ENCODE measurements at regions not wholly inside any gene's neighbourhood (a gene's known extent, or its start where the extent isn't known, plus 50 kb on each side); places are given as distances from the start of the nearest gene placed in this dataset.

DNA sequence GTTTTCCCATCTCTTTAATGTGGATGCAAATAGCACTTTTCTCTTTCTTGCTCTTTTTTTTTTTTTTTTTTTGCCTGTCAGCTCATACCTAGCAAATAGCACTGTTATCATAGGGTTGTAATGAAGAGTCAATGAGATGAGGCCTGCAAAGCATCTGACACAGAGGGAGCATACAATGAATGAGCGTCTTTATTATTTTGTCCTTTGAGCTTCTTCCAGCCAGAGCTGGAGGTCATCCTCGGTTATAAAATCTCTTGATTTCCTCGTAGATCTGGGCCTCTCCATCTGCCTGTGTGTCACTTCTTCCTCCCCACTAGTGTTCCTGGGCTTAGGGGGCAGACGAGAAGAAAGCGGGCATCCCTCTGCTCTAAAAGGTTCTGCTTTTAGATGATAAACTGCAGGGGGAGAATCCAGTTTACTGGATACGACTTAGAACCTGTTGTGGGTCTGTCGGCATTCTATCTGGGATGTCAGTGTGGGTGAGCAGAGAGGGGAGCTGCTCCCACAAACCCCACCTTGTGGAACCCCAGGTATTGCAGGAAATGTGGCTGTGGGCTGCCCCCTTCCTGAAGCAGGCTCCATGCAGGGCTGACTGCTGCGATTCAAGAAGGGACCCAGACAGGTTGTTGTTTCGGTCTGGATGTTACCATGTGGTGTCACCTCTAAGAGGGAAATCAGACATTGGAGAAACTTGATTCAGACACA is 135.8 kb upstream of the GPR26 start (continued):
- no peak for TF ChIP-seq REPIN1 (CRISPR knock-in tag; IDR thresholded peaks at IDR 0.05; ENCODE audit: borderline replicate concordance, low read depth)

DNA sequence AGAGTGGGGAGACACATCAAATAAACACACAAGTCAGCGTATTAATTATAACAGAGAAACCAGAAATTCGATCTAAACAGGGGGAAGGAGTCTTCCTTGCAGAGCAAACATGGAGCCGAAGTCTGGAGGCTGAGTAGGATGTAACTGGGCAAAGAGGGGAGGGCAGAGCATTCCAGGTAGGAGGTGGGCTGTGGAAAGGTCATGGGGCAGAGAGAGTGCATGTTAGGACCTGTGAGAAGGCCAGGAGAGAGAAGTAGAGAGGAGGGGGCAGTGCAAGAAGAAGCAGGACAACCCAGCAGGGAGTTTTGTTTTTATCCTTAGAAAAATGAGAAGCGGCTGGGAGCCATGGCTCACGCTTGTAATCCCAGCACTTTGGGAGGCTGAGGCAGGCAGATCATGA is 130.8 kb upstream of the GPR26 start:
- WGBS (ENCODE audit: low lambda C conversion rate): 49% methylated on average over 5 of the region's 5 CpGs

More for the DNA sequence above, 130.8 kb upstream of the GPR26 start:
- ATAC-seq (no peak), FAIRE-seq (no peak), DNase-seq (ENCODE audit: low spot score) (no peak)
- no peak overlapping the region for H2AFZ ChIP-seq (ENCODE audit: low read length)
- no TSS peak for BruUV-seq (replicated peaks)
- no peak overlapping the region for H3K9ac ChIP-seq (ENCODE audit: insufficient read depth, low read depth, low read length)
- H3K9me3 ChIP-seq (ENCODE audit: low read length): no peaks in the 10 kb centered on the region
- H3K27me3 ChIP-seq (ENCODE audit: control insufficient read depth in 1 of 2, insufficient read depth in 2 of 2, low read length in 2 of 2): no peaks in the 10 kb centered on the region; a peak in 2 of 5 replicates
- intact Hi-C loops (cut with micrococcal nuclease; ENCODE audit: unreplicated experiment) (no loop called here), in situ Hi-C loops (cut with HindIII; ENCODE audit: extremely low pct_ligation_motif_present, low pct_unique_long_range_greater_than_20kb) (no loop called here)
- no peak overlapping the region for H3K4me3 ChIP-seq (replicated peaks in 1 of 3; ENCODE audit: insufficient read depth in 1 of 3, low read depth in 2 of 3, low read length in 3 of 3)
- H4K20me1 ChIP-seq (ENCODE audit: insufficient read depth, low read length): no peaks in the 10 kb centered on the region
- no peak overlapping the region for H3K27ac ChIP-seq (ENCODE audit: extremely low read length, insufficient read depth, low read length)
- POLR2A ChIA-PET: no interaction called here
- no peak overlapping the region for H3K4me2 ChIP-seq (ENCODE audit: low read depth, low read length)
- CTCF ChIA-PET (ENCODE audit: low intra/inter-chr PET ratio, low total read pairs): no interaction called here
- H3K36me3 ChIP-seq (replicated peaks in 1 of 2; ENCODE audit: control insufficient read depth in 1 of 2, insufficient read depth in 2 of 2, low read length in 2 of 2): no peaks in the 10 kb centered on the region
- H3K4me1 ChIP-seq (ENCODE audit: insufficient read depth, low read length): no peaks in the 10 kb centered on the region
- no peak for TF ChIP-seq SMAD3 (CRISPR knock-in tag; IDR thresholded peaks at IDR 0.05)
- no peak for TF ChIP-seq SUZ12 (IDR thresholded peaks at IDR 0.05; ENCODE audit: low read depth, low read length)
- TF ChIP-seq, protein P1, sequence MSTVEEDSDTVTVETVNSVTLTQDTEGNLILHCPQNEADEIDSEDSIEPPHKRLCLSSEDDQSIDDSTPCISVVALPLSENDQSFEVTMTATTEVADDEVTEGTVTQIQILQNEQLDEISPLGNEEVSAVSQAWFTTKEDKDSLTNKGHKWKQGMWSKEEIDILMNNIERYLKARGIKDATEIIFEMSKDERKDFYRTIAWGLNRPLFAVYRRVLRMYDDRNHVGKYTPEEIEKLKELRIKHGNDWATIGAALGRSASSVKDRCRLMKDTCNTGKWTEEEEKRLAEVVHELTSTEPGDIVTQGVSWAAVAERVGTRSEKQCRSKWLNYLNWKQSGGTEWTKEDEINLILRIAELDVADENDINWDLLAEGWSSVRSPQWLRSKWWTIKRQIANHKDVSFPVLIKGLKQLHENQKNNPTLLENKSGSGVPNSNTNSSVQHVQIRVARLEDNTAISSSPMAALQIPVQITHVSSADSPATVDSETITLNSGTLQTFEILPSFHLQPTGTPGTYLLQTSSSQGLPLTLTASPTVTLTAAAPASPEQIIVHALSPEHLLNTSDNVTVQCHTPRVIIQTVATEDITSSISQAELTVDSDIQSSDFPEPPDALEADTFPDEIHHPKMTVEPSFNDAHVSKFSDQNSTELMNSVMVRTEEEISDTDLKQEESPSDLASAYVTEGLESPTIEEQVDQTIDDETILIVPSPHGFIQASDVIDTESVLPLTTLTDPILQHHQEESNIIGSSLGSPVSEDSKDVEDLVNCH (CRISPR knock-in tag; IDR thresholded peaks at IDR 0.05): no peak
- no peak for TF ChIP-seq ZNF549 (CRISPR knock-in tag; IDR thresholded peaks at IDR 0.05)
- no peak for TF ChIP-seq TP53 (CRISPR knock-in tag; conservative IDR thresholded peaks at IDR 0.05)
- TF ChIP-seq MEF2D (CRISPR knock-in tag; IDR thresholded peaks at IDR 0.05): no peak
- no peak for TF ChIP-seq TBL1XR1 (IDR thresholded peaks at IDR 0.05; ENCODE audit: borderline replicate concordance, low read length, partially characterized antibody)
- no peaks in the 10 kb centered on the region for H3K79me2 ChIP-seq (ENCODE audit: insufficient read depth, low read length)

Measured in HepG2 (cell line).